ENCODE measurements at regions not wholly inside any gene's neighbourhood (a gene's known extent, or its start where the extent isn't known, plus 50 kb on each side); places are given as distances from the start of the nearest gene placed in this dataset.
"Not testable (repeated sequence)": the region's sequence is repeated elsewhere in the genome, so short reads cannot be mapped to it uniquely, and the experiment has no call there.

- Histone ChIP-seq H3K36me3 (ENCODE audit: control insufficient read depth, insufficient read depth, low read length) (no peaks in the 10 kb centered on the region), H3K4me3 (ENCODE audit: low read length) (no peak overlapping the region), H3K27ac (ENCODE audit: low read depth, low read length) (no peak overlapping the region), H3K9ac (ENCODE audit: low read length) (no peak overlapping the region), H3K4me1 (ENCODE audit: control insufficient read depth, insufficient read depth, low read length) (no peaks in the 10 kb centered on the region), H3K27me3 (ENCODE audit: control insufficient read depth, insufficient read depth, low read length) (no peaks in the 10 kb centered on the region)
Observed at GRCh38 chr9:25752398-25752797, 74.2 kb upstream of the TUSC1 start.

- H3K36me3 ChIP-seq (ENCODE audit: control insufficient read depth, insufficient read depth, low read length): no peaks in the 10 kb centered on the region
- no peak overlapping the region for H3K9ac ChIP-seq (ENCODE audit: low read length)
- no peaks in the 10 kb centered on the region for H3K4me1 ChIP-seq (ENCODE audit: control insufficient read depth, insufficient read depth, low read length)
Observed at GRCh38 chr9:25742256-25742655, 64.0 kb upstream of the TUSC1 start.

GRCh38 chr9:25733336-25733982 lies 55.2 kb upstream of the TUSC1 start:
- H3K4me1 ChIP-seq (ENCODE audit: control insufficient read depth, insufficient read depth, low read length): no peaks in the 10 kb centered on the region
- H3K27me3 ChIP-seq (ENCODE audit: control insufficient read depth, insufficient read depth, low read length): no peaks in the 10 kb centered on the region
- H3K36me3 ChIP-seq (ENCODE audit: control insufficient read depth, insufficient read depth, low read length): no peaks in the 10 kb centered on the region
- H3K27ac ChIP-seq (ENCODE audit: low read depth, low read length): no peak overlapping the region
- H3K9ac ChIP-seq (ENCODE audit: low read length): no peak overlapping the region
- H3K4me3 ChIP-seq (ENCODE audit: low read length): no peak overlapping the region

More at GRCh38 chr9:25742256-25742655, 64.0 kb upstream of the TUSC1 start:
- no peak overlapping the region for H3K27ac ChIP-seq (ENCODE audit: low read depth, low read length)
- H3K4me3 ChIP-seq (ENCODE audit: low read length): no peak overlapping the region
- no peaks in the 10 kb centered on the region for H3K27me3 ChIP-seq (ENCODE audit: control insufficient read depth, insufficient read depth, low read length)

- not testable (repeated sequence) for H3K27ac ChIP-seq (ENCODE audit: low read depth, low read length); H3K27me3 ChIP-seq (ENCODE audit: control insufficient read depth, insufficient read depth, low read length); H3K4me1 ChIP-seq (ENCODE audit: control insufficient read depth, insufficient read depth, low read length); H3K4me3 ChIP-seq (ENCODE audit: low read length); H3K36me3 ChIP-seq (ENCODE audit: control insufficient read depth, insufficient read depth, low read length); H3K9ac ChIP-seq (ENCODE audit: low read length)
Observed at GRCh38 chr9:25731895-25732794, 53.9 kb upstream of the TUSC1 start.

All from rectal smooth muscle tissue (tissue), 1 donor.